Natural killer cell (primary cell): ENCODE measurements at regions not wholly inside any gene's neighbourhood (a gene's known extent, or its start where the extent isn't known, plus 50 kb on each side); places are given as distances from the start of the nearest gene placed in this dataset.

Source experiments
- ATAC-seq, 3 donors: fragments of 150-1000 bp in 2 of 3; fragments of 200-7000 bp in 1 of 3; cut with Tn5 transposase; 1 replicate in 1 of 3; 2 replicates in 2 of 3; pipeline ENCODE4 v1.10.0; 2021; ENCODE audit warnings: mild to moderate bottlenecking in 2 of 3, moderate library complexity in 2 of 3
- DNase-seq, 2 donors: peaks; one replicate each; pipeline versions ENCODE4 v3.0.0 to v3.0.0-alpha.2; 2013 to 2021; ENCODE audit warnings: mixed read lengths in 1 of 2
- H3K27ac ChIP-seq: one replicate; pipeline ENCODE4 v1.5.1; 2013; ENCODE audit warnings: mild to moderate bottlenecking, low read length
- H3K27me3 ChIP-seq: one replicate; pipeline ENCODE4 v1.6.1; 2013; ENCODE audit warnings: low read length; ENCODE audit not compliant: control insufficient read depth, insufficient read depth
- H3K36me3 ChIP-seq: one replicate; pipeline ENCODE4 v1.6.1; 2013; ENCODE audit warnings: low read length; ENCODE audit not compliant: control insufficient read depth, insufficient read depth
- H3K4me1 ChIP-seq: one replicate; pipeline ENCODE4 v1.6.1; 2013; ENCODE audit warnings: low read length; ENCODE audit not compliant: control insufficient read depth, insufficient read depth
- H3K4me3 ChIP-seq: one replicate; pipeline ENCODE4 v1.5.1; 2013; ENCODE audit warnings: low read length
- H3K9me3 ChIP-seq: one replicate; pipeline ENCODE4 v1.6.1; 2013; ENCODE audit warnings: low read length; ENCODE audit not compliant: control insufficient read depth, insufficient read depth
- H3K27ac Mint-ChIP-seq, 2 donors: one replicate each; pipeline ENCODE4 v1.8.0; 2022; ENCODE audit warnings: mild to moderate bottlenecking in 2 of 2, mixed read lengths in 2 of 2, moderate library complexity in 1 of 2
- H3K27me3 Mint-ChIP-seq, 2 donors: one replicate each; pipeline ENCODE4 v1.8.0; 2022; ENCODE audit warnings: low read depth in 2 of 2, mixed read lengths in 2 of 2
- H3K36me3 Mint-ChIP-seq: one replicate; pipeline ENCODE4 v1.8.0; 2022; ENCODE audit warnings: mixed read lengths
- H3K4me1 Mint-ChIP-seq, 2 donors: one replicate each; pipeline ENCODE4 v1.8.0; 2022; ENCODE audit warnings: mixed read lengths in 2 of 2
- H3K4me3 Mint-ChIP-seq: one replicate; pipeline ENCODE4 v1.8.0; 2022; ENCODE audit warnings: mild to moderate bottlenecking, moderate library complexity, mixed read lengths
- H3K9me3 Mint-ChIP-seq, 2 donors: one replicate each; pipeline ENCODE4 v1.8.0; 2022; ENCODE audit warnings: mixed read lengths in 2 of 2
- WGBS: methylation state at CpG from one replicate; pipeline ENCODE4 v1.1.7; 2013; ENCODE audit warnings: missing lambda C conversion rate; ENCODE audit not compliant: insufficient coverage; 5-methylcytosine and 5-hydroxymethylcytosine counted together
- intact Hi-C: fragments of 100-400 bp; cut with micrococcal nuclease; formaldehyde crosslinking; loops from one replicate; pipeline ENCODE4 v1.14.2; 2022
- TF ChIP-seq, protein P1 (sequence below): fragments of 200-600 bp; IDR thresholded peaks from one replicate; pipeline ENCODE4 v1.8.0; 2022; ENCODE audit warnings: antibody characterized with exemption

DNA sequence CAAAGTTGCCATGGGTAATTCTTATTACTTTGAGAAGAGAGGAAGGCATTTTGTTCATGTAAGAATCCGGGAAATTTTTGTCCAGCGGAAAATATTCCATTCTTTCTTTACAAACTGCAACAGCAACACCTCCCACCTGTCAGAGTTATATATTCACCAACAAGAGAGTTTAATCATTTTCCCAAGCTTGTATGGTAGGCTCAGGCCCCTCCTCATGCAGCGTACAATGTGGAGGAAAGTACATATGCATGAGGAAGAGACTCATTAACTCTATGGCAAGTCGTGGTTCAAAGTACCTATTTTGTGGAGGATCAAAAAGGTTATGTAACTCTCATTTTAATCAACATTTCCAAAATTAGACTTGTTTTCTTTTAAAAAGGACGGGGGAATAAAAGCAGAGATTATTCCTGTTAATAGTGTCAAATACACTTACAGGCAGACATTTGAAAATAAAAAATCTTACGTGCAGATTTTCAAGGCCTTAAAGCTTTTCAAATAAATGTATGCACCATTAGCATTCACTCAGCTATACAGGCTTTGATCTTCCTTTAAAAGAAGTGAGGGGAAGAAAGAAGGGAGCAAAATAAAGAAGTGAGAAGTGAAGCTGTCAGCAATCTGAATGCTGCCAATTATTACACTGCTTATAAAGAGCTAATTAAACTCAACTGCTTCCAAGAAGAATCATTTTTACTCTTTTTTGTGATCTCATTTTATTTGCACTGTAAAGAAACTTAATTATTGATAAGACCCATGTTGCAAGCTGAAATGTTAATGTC is 204.8 kb downstream of the FAT4 start:
- Histone ChIP-seq H3K27me3 (no peaks in the 10 kb centered on the region), H3K27ac (no peak overlapping the region), H3K4me1 (no peaks in the 10 kb centered on the region), H3K4me3 (no peak overlapping the region), H3K9me3 (no peaks in the 10 kb centered on the region), H3K36me3 (no peaks in the 10 kb centered on the region)
- DNase-seq = no peak
- whole genome bisulfite sequencing = 77% methylated on average over 2 of the region's 6 CpGs
- Mint-ChIP-seq H3K4me1 (peaks cover 0 to 5% of the 10 kb centered on the region in 2 donors), H3K9me3 (no peaks in the 10 kb centered on the region), H3K27me3 (peaks cover 0 to 12% of the 10 kb centered on the region in 2 donors), H3K27ac (no peak overlapping the region), H3K4me3 (no peak overlapping the region), H3K36me3 (peaks cover 7% of the 10 kb centered on the region)
- no peak for ATAC-seq
- TF ChIP-seq, protein P1, sequence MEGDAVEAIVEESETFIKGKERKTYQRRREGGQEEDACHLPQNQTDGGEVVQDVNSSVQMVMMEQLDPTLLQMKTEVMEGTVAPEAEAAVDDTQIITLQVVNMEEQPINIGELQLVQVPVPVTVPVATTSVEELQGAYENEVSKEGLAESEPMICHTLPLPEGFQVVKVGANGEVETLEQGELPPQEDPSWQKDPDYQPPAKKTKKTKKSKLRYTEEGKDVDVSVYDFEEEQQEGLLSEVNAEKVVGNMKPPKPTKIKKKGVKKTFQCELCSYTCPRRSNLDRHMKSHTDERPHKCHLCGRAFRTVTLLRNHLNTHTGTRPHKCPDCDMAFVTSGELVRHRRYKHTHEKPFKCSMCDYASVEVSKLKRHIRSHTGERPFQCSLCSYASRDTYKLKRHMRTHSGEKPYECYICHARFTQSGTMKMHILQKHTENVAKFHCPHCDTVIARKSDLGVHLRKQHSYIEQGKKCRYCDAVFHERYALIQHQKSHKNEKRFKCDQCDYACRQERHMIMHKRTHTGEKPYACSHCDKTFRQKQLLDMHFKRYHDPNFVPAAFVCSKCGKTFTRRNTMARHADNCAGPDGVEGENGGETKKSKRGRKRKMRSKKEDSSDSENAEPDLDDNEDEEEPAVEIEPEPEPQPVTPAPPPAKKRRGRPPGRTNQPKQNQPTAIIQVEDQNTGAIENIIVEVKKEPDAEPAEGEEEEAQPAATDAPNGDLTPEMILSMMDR = no peak
- intact Hi-C loops = no loop called here

DNA sequence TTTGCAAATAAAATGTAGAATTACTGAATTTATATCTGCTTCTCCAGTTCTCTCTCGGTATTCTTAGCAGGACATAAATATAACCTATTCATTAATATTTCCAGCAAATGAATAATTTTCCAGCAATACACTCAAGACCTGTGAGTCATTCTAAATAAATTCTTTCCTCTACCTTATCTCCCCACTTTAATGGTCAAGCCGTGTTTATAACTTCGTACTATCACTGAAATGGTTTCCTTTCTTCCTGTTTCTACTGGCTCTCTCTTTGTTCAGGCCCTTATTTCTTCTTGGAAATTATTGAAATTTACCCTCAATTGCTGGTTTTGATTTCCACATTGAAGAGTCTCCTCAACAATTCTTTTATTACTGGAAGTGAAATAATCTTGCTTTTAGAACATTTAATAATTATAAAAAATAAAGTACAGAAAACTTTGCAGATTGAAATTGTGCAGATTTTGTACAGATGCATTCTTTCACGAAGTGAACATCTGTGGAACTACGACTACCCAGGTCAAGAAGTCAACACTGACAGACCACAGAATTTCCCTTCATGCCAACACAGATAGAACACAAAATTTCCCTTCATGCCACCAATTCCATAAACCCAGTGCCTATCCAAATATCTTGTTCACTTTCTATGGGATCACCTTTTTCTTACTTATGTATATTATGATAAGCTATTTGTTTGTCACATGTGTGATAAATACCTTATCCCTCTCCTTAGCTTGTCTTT is 205.7 kb downstream of the FAT4 start:
- intact Hi-C loops = no loop called here
- H3K27ac ChIP-seq = no peak overlapping the region
- H3K9me3 ChIP-seq = no peaks in the 10 kb centered on the region
- Mint-ChIP-seq H3K36me3 (no peaks in the 10 kb centered on the region), H3K27me3 (peaks cover 0 to 12% of the 10 kb centered on the region in 2 donors), H3K4me1 (peaks cover 0 to 5% of the 10 kb centered on the region in 2 donors), H3K27ac (no peak overlapping the region), H3K4me3 (no peak overlapping the region), H3K9me3 (no peaks in the 10 kb centered on the region)
- no peak for DNase-seq
- no peak overlapping the region for H3K4me3 ChIP-seq
- ATAC-seq = no peak
- TF ChIP-seq, protein P1 = no peak
- H3K27me3 ChIP-seq = no peaks in the 10 kb centered on the region
- no peaks in the 10 kb centered on the region for H3K4me1 ChIP-seq
- H3K36me3 ChIP-seq = no peaks in the 10 kb centered on the region
- 62% methylated on average over 5 of the region's 5 CpGs for WGBS

DNA sequence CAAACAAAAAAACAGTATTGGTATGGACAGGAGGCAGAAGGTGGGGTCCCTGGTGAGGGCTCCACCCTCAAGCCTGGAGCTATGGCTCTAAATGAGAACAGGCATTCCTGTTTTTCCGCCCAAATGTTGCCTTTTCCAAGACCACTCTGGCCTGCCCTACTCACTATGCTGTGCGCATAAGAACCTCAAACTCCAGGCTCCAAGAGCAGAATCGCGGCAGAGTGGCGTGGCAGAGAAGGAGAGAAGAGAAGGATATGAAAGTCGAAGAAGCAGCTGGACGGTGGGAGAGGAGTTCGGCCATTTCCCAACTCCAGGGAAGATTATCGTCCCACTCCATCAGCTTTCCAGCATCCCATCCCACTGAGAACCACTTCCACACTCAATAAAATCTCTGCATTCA is 207.8 kb downstream of the FAT4 start:
- no peak overlapping the region for H3K4me3 Mint-ChIP-seq
- no peak overlapping the region for H3K27ac Mint-ChIP-seq
- Histone ChIP-seq H3K27me3 (no peaks in the 10 kb centered on the region), H3K27ac (no peak overlapping the region), H3K9me3 (no peaks in the 10 kb centered on the region), H3K4me3 (no peak overlapping the region), H3K4me1 (no peaks in the 10 kb centered on the region), H3K36me3 (no peaks in the 10 kb centered on the region)
- no peaks in the 10 kb centered on the region for H3K36me3 Mint-ChIP-seq
- no peaks in the 10 kb centered on the region for H3K9me3 Mint-ChIP-seq
- ATAC-seq = no peak
- intact Hi-C loops = no loop called here
- H3K27me3 Mint-ChIP-seq = peaks cover 0 to 12% of the 10 kb centered on the region in 2 donors
- no peak for DNase-seq
- H3K4me1 Mint-ChIP-seq = peaks cover 0 to 5% of the 10 kb centered on the region in 2 donors
- TF ChIP-seq, protein P1 = no peak
- 95% methylated on average over 9 of the region's 9 CpGs for WGBS
